Keratinocyte (primary cell): ENCODE measurements at regions not wholly inside any gene's neighbourhood (a gene's known extent, or its start where the extent isn't known, plus 50 kb on each side); places are given as distances from the start of the nearest gene placed in this dataset.

Experiments
- DNase-seq: peaks from one replicate; pipeline ENCODE4 v3.0.0-alpha.2; 2011; ENCODE audit warnings: low read depth, missing footprints, low spot score
- FAIRE-seq: peaks from 2 replicates; lab custom pipeline; 2011; peaks lifted over from hg19 to GRCh38; lab: Jason Lieb, UNC
- H2AFZ ChIP-seq: 2 replicates; pipeline ENCODE4 v1.6.0; 2012; ENCODE audit warnings: low read length, control low read depth, inconsistent platforms; ENCODE audit not compliant: control insufficient read depth
- H3K27ac ChIP-seq: 2 replicates; pipeline ENCODE4 v1.5.1; 2011; ENCODE audit warnings: low read length; ENCODE audit not compliant: control insufficient read depth, insufficient read depth
- H3K27me3 ChIP-seq: 3 replicates; pipeline ENCODE4 v1.6.0; 2011; ENCODE audit warnings: low read length; ENCODE audit not compliant: control insufficient read depth, insufficient read depth; ENCODE audit errors: extremely low read depth
- H3K36me3 ChIP-seq, 2 experiments: 2 replicates in 1 of 2; 3 replicates in 1 of 2; pipeline ENCODE4 v1.5.1; 2011; ENCODE audit warnings: low read length in 2 of 2, mild to moderate bottlenecking in 1 of 2; ENCODE audit not compliant: control insufficient read depth in 2 of 2, insufficient read depth in 2 of 2; ENCODE audit errors: extremely low read depth in 1 of 2
- H3K4me1 ChIP-seq: 3 replicates; pipeline ENCODE4 v1.5.1; 2011; ENCODE audit warnings: low read length; ENCODE audit not compliant: control insufficient read depth, insufficient read depth; ENCODE audit errors: extremely low read depth
- H3K4me2 ChIP-seq: 3 replicates; pipeline ENCODE4 v1.6.0; 2011; ENCODE audit warnings: low read depth, low read length; ENCODE audit not compliant: control insufficient read depth, insufficient read depth; ENCODE audit errors: extremely low read depth
- H3K4me3 ChIP-seq, 3 experiments: fragments of 200-600 bp in 1 of 3; sonication (generic) in 1 of 3; 2 replicates in 2 of 3; 3 replicates in 1 of 3; pipeline ENCODE4 v1.5.1; 2011 to 2016; ENCODE audit warnings: low read length in 3 of 3, mild to moderate bottlenecking in 3 of 3, control low read depth in 2 of 3, inconsistent platforms in 1 of 3, low read depth in 1 of 3, mixed read lengths in 1 of 3, mixed run types in 1 of 3, moderate library complexity in 1 of 3; ENCODE audit not compliant: control insufficient read depth in 2 of 3, insufficient read depth in 2 of 3; ENCODE audit errors: extremely low read depth in 1 of 3
- H3K79me2 ChIP-seq: 2 replicates; pipeline ENCODE4 v1.6.0; 2012; ENCODE audit warnings: low read length; ENCODE audit not compliant: control insufficient read depth, insufficient read depth
- H3K9ac ChIP-seq: 3 replicates; pipeline ENCODE4 v1.6.0; 2011; ENCODE audit warnings: low read length; ENCODE audit not compliant: control insufficient read depth, insufficient read depth; ENCODE audit errors: extremely low read depth
- H3K9me1 ChIP-seq: 3 replicates; pipeline ENCODE4 v1.6.0; 2011; ENCODE audit warnings: low read length; ENCODE audit not compliant: control insufficient read depth, insufficient read depth; ENCODE audit errors: extremely low read depth
- H3K9me3 ChIP-seq: 2 replicates; pipeline ENCODE4 v1.5.1; 2012; ENCODE audit warnings: low read depth, low read length; ENCODE audit not compliant: control insufficient read depth
- H4K20me1 ChIP-seq: 3 replicates; pipeline ENCODE4 v1.6.0; 2011; ENCODE audit warnings: low read length; ENCODE audit not compliant: control insufficient read depth, insufficient read depth; ENCODE audit errors: extremely low read depth
- CTCF ChIP-seq, 3 experiments: IDR thresholded peaks in 1 of 3; conservative IDR thresholded peaks in 1 of 3; optimal IDR thresholded peaks in 1 of 3; 2 replicates in 2 of 3; 3 replicates in 1 of 3; pipeline versions ENCODE3 to v1.5.1; 2011; ENCODE audit warnings: low read length in 3 of 3, mild to moderate bottlenecking in 3 of 3, moderate library complexity in 2 of 3, control low read depth in 1 of 3, inconsistent platforms in 1 of 3; ENCODE audit not compliant: insufficient read depth in 2 of 3; ENCODE audit errors: extremely low read depth in 1 of 3
- EZH2 ChIP-seq: IDR thresholded peaks from one replicate; pipeline ENCODE4 v1.6.1; 2012; ENCODE audit warnings: inconsistent platforms, mild to moderate bottlenecking, low read length, moderate library complexity
- dilution Hi-C: fragments of 300-500 bp; cut with MboI; formaldehyde crosslinking; loops from one replicate; pipeline ENCODE4 v1.7.0; 2020; ENCODE audit warnings: low sequenced_read_pairs; ENCODE audit not compliant: extremely low pct_ligation_motif_present

- TF ChIP-seq CTCF (optimal IDR thresholded peaks at IDR 0.05 in 1 of 3, IDR thresholded peaks at IDR 0.05 in 1 of 3, conservative IDR thresholded peaks at IDR 0.05 in 1 of 3; ENCODE audit: extremely low read depth in 1 of 3, insufficient read depth in 2 of 3, low read length in 3 of 3) (no peak), EZH2 (no peak)
- Histone ChIP-seq H2AFZ (no peak overlapping the region), H3K9me1 (no peaks in the 10 kb centered on the region), H3K4me2 (peak overlapping the region; percentile 20), H3K27ac (no peak overlapping the region), H3K27me3 (no peaks in the 10 kb centered on the region), H3K4me1 (peaks cover 12% of the 10 kb centered on the region), H3K79me2 (no peaks in the 10 kb centered on the region), H3K36me3 (no peaks in the 10 kb centered on the region), H3K4me3 (no peak overlapping the region), H3K9ac (no peak overlapping the region), H3K9me3 (no peaks in the 10 kb centered on the region), H4K20me1 (no peaks in the 10 kb centered on the region)
- dilution Hi-C loops, result no loop called here
- DNase-seq, result no peak
- no peak for FAIRE-seq
Observed at GRCh38 chr2:145110668-145111356, 590.9 kb upstream of the ZEB2 start.

- Histone ChIP-seq H3K9ac (no peak overlapping the region), H3K4me2 (no peak overlapping the region), H3K79me2 (no peaks in the 10 kb centered on the region), H3K9me3 (no peaks in the 10 kb centered on the region), H3K4me3 (no peak overlapping the region), H3K4me1 (peaks cover 9% of the 10 kb centered on the region), H4K20me1 (no peaks in the 10 kb centered on the region), H3K9me1 (no peaks in the 10 kb centered on the region), H3K27ac (no peak overlapping the region), H2AFZ (no peak overlapping the region), H3K36me3 (no peaks in the 10 kb centered on the region), H3K27me3 (no peaks in the 10 kb centered on the region)
- DNase-seq, result no peak
- TF ChIP-seq CTCF (optimal IDR thresholded peaks at IDR 0.05 in 1 of 3, IDR thresholded peaks at IDR 0.05 in 1 of 3, conservative IDR thresholded peaks at IDR 0.05 in 1 of 3; ENCODE audit: extremely low read depth in 1 of 3, insufficient read depth in 2 of 3, low read length in 3 of 3) (no peak), EZH2 (no peak)
- dilution Hi-C loops, result no loop called here
- FAIRE-seq, result no peak
Observed at GRCh38 chr2:145108959-145109710, 589.2 kb upstream of the ZEB2 start.
